Epithelial cell of proximal tubule (primary cell): ENCODE measurements at regions not wholly inside any gene's neighbourhood (a gene's known extent, or its start where the extent isn't known, plus 50 kb on each side); places are given as distances from the start of the nearest gene placed in this dataset.

Experiments
- DNase-seq: peaks from one replicate; pipeline ENCODE4 v3.0.0-alpha.2; 2011; ENCODE audit warnings: low read depth
- H3K4me3 ChIP-seq: 2 replicates; pipeline ENCODE4 v1.5.1; 2011; ENCODE audit warnings: low read depth, mild to moderate bottlenecking, low read length
- CTCF ChIP-seq: conservative IDR thresholded peaks from 2 replicates; pipeline ENCODE4 v1.5.1; 2012; ENCODE audit warnings: low read depth, mild to moderate bottlenecking, low read length

GRCh38 chr12:74641694-74642093, 104.1 kb downstream of the ATXN7L3B start:
- H3K4me3 ChIP-seq = no peak overlapping the region
- no peak for TF ChIP-seq CTCF
- DNase-seq = no peak

- no peak for TF ChIP-seq CTCF
- DNase-seq = no peak
- H3K4me3 ChIP-seq = no peak overlapping the region
Observed at GRCh38 chr12:74644681-74645080, 107.0 kb downstream of the ATXN7L3B start.

- no peak for DNase-seq
- H3K4me3 ChIP-seq = no peak overlapping the region
- TF ChIP-seq CTCF = peak; percentile 41
Observed at GRCh38 chr12:74646831-74647230, 109.2 kb downstream of the ATXN7L3B start.

GRCh38 chr12:74647256-74647655, 109.6 kb downstream of the ATXN7L3B start:
- no peak overlapping the region for H3K4me3 ChIP-seq
- no peak for TF ChIP-seq CTCF
- no peak for DNase-seq

- no peak overlapping the region for H3K4me3 ChIP-seq
- no peak for DNase-seq
- TF ChIP-seq CTCF = no peak
Observed at GRCh38 chr12:74656251-74656650, 118.6 kb downstream of the ATXN7L3B start.

GRCh38 chr12:74660442-74660841, 122.8 kb downstream of the ATXN7L3B start:
- no peak for TF ChIP-seq CTCF
- DNase-seq = no peak
- no peak overlapping the region for H3K4me3 ChIP-seq

- no peak overlapping the region for H3K4me3 ChIP-seq
- TF ChIP-seq CTCF = no peak
- DNase-seq = no peak
Observed at GRCh38 chr12:74663958-74664357, 126.3 kb downstream of the ATXN7L3B start.
